Astrocyte (in vitro differentiated cells and primary cell): ENCODE measurements at regions not wholly inside any gene's neighbourhood (a gene's known extent, or its start where the extent isn't known, plus 50 kb on each side); places are given as distances from the start of the nearest gene placed in this dataset.
"Not testable (repeated sequence)": the region's sequence is repeated elsewhere in the genome, so short reads cannot be mapped to it uniquely, and the experiment has no call there.

Experiments
- CTCF ChIP-seq: IDR thresholded peaks from 2 replicates; pipeline ENCODE4 v1.5.1; 2011; ENCODE audit warnings: low read depth, mild to moderate bottlenecking, inconsistent platforms, low read length, moderate library complexity; ENCODE audit not compliant: insufficient read depth
- EZH2 ChIP-seq: IDR thresholded peaks from 2 replicates; pipeline ENCODE4 v1.6.1; 2012; ENCODE audit warnings: mild to moderate bottlenecking, low read length, inconsistent platforms; ENCODE audit not compliant: insufficient read depth

GRCh38 chr19:28310829-28311228, 902.1 kb downstream of the UQCRFS1 start:
- not testable (repeated sequence) for TF ChIP-seq CTCF, EZH2
